ENCODE measurements at regions not wholly inside any gene's neighbourhood (a gene's known extent, or its start where the extent isn't known, plus 50 kb on each side); places are given as distances from the start of the nearest gene placed in this dataset.
"Not testable (repeated sequence)": the region's sequence is repeated elsewhere in the genome, so short reads cannot be mapped to it uniquely, and the experiment has no call there.

GRCh38 chr10:38430242-38430641, 336.1 kb downstream of the ZNF37A start:
- not testable (repeated sequence) for H3K9ac ChIP-seq (ENCODE audit: low read length); H3K4me3 ChIP-seq (ENCODE audit: low read depth in 1 of 2, low read length in 2 of 2); H3K36me3 ChIP-seq (ENCODE audit: insufficient read depth, low read length); H3K27ac ChIP-seq (ENCODE audit: low read depth, low read length); H3K4me1 ChIP-seq (ENCODE audit: insufficient read depth, low read length); H3K9me3 ChIP-seq (ENCODE audit: low read length); H3K27me3 ChIP-seq (ENCODE audit: control insufficient read depth in 1 of 2, insufficient read depth in 2 of 2, low read length in 2 of 2)

DNA sequence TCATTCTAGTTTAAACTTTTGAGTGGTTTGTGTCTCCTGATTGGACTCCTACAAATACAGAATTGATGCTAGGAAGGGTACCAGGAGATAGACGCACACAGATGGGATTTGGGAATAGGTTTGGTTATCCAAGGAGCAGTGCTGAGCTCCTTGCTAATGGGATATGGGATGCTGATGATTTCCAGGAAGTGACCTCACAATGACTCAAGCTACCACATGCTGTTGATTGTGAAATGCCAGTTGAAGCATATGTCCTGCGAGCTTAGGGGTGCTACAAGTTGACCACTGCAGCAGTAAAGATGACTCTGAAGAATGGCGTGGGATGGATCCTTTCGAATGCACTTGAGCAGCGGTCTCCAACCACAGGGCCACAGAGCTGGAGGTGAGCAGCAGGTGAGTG, 343.2 kb downstream of the ZNF37A start:
- H3K27me3 ChIP-seq (ENCODE audit: control insufficient read depth in 1 of 2, insufficient read depth in 2 of 2, low read length in 2 of 2); H3K36me3 ChIP-seq (ENCODE audit: insufficient read depth, low read length); H3K9me3 ChIP-seq (ENCODE audit: low read length); H3K4me3 ChIP-seq (ENCODE audit: low read depth in 1 of 2, low read length in 2 of 2); H3K27ac ChIP-seq (ENCODE audit: low read depth, low read length); H3K9ac ChIP-seq (ENCODE audit: low read length); H3K4me1 ChIP-seq (ENCODE audit: insufficient read depth, low read length): not testable (repeated sequence)

- H3K27me3 ChIP-seq (ENCODE audit: control insufficient read depth in 1 of 2, insufficient read depth in 2 of 2, low read length in 2 of 2); H3K27ac ChIP-seq (ENCODE audit: low read depth, low read length): not testable (repeated sequence)
These were observed 354.6 kb downstream of the ZNF37A start for GRCh38 chr10:38448614-38449355.

DNA sequence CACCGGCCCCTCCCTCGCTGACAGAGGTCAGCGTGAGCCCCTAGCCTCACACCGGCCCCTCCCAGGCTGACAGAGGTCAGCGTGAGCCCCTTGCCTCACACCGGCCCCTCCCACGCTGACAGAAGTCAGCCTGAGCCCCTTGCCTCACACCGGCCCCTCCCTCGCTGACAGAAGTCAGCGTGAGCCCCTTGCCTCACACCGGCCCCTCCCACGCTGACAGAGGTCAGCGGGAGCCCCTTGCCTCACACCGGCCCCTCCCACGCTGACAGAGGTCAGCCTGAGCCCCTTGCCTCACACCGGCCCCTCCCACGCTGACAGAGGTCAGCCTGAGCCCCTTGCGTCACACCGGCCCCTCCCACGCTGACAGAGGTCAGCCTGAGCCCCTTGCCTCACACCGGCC, 355.5 kb downstream of the ZNF37A start:
- not testable (repeated sequence) for H3K4me3 ChIP-seq (ENCODE audit: low read depth in 1 of 2, low read length in 2 of 2); H3K27ac ChIP-seq (ENCODE audit: low read depth, low read length); H3K9ac ChIP-seq (ENCODE audit: low read length); H3K36me3 ChIP-seq (ENCODE audit: insufficient read depth, low read length); H3K4me1 ChIP-seq (ENCODE audit: insufficient read depth, low read length); H3K9me3 ChIP-seq (ENCODE audit: low read length); H3K27me3 ChIP-seq (ENCODE audit: control insufficient read depth in 1 of 2, insufficient read depth in 2 of 2, low read length in 2 of 2)

More at GRCh38 chr10:38448614-38449355, 354.6 kb downstream of the ZNF37A start:
- H3K4me3 ChIP-seq (ENCODE audit: low read depth in 1 of 2, low read length in 2 of 2); H3K9ac ChIP-seq (ENCODE audit: low read length); H3K4me1 ChIP-seq (ENCODE audit: insufficient read depth, low read length); H3K36me3 ChIP-seq (ENCODE audit: insufficient read depth, low read length); H3K9me3 ChIP-seq (ENCODE audit: low read length): not testable (repeated sequence)

GRCh38 chr10:38450372-38451057, 356.4 kb downstream of the ZNF37A start:
- H3K9me3 ChIP-seq (ENCODE audit: low read length); H3K27ac ChIP-seq (ENCODE audit: low read depth, low read length); H3K9ac ChIP-seq (ENCODE audit: low read length); H3K27me3 ChIP-seq (ENCODE audit: control insufficient read depth in 1 of 2, insufficient read depth in 2 of 2, low read length in 2 of 2); H3K4me1 ChIP-seq (ENCODE audit: insufficient read depth, low read length); H3K36me3 ChIP-seq (ENCODE audit: insufficient read depth, low read length); H3K4me3 ChIP-seq (ENCODE audit: low read depth in 1 of 2, low read length in 2 of 2): not testable (repeated sequence)

DNA sequence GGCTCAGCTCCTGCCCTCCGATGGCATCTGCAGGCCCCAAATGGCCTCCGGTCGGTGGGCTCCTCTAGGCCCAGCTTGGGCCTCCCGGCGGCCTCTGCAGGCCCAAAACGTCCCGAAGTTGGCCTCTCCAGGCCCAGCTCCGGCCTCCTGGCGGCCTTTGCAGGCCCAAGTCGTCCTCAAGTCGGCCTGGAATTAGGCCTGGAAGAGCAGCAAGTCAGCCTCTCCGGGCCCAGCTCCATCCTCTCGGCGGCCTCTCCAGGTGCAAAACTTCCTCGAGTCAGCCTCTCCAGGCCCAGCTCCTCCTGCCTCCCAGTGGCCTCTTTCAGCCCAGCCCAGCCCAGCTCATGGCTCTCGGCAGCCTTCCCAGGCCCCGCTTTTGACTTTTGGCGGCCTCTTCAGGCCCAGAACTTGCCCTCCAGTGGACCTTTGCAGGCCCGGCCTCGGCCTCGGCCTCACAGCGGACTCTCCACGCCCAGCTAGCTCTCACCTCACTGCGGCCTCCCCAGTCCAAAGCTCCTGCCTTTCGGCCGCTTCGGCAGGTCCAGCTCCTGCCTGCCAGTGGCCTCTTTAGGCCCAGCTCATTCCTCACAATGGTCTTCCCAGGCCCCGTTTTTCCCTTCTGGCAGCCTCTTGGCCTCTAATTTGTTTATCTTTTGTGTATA, 357.3 kb downstream of the ZNF37A start:
- not testable (repeated sequence) for H3K27me3 ChIP-seq (ENCODE audit: control insufficient read depth in 1 of 2, insufficient read depth in 2 of 2, low read length in 2 of 2); H3K4me3 ChIP-seq (ENCODE audit: low read depth in 1 of 2, low read length in 2 of 2)

More for the DNA sequence above, 357.3 kb downstream of the ZNF37A start:
- H3K9ac ChIP-seq (ENCODE audit: low read length); H3K27ac ChIP-seq (ENCODE audit: low read depth, low read length); H3K36me3 ChIP-seq (ENCODE audit: insufficient read depth, low read length); H3K9me3 ChIP-seq (ENCODE audit: low read length); H3K4me1 ChIP-seq (ENCODE audit: insufficient read depth, low read length): not testable (repeated sequence)

All from muscle layer of colon (tissue), 2 donors.